Ascending aorta (tissue), 2 donors: ENCODE measurements at regions not wholly inside any gene's neighbourhood (a gene's known extent, or its start where the extent isn't known, plus 50 kb on each side); places are given as distances from the start of the nearest gene placed in this dataset.

ENCODE experiments used
- DNase-seq, 2 donors: peaks; one replicate each; pipeline ENCODE4 v3.0.0-alpha.2; 2019; ENCODE audit warnings: low spot score in 2 of 2
- H3K27ac ChIP-seq, 2 donors: fragments of 200-600 bp; sonication (generic); one replicate each; pipeline ENCODE4 v1.5.1; 2016 to 2017; ENCODE audit warnings: mild to moderate bottlenecking in 1 of 2
- H3K27me3 ChIP-seq: fragments of 200-600 bp; sonication (generic); one replicate; pipeline ENCODE4 v1.5.1; 2017
- H3K36me3 ChIP-seq, 2 donors: fragments of 200-600 bp; sonication (generic); one replicate each; pipeline ENCODE4 v1.5.1; 2016
- H3K4me1 ChIP-seq, 2 donors: fragments of 200-600 bp; sonication (generic); one replicate each; pipeline ENCODE4 v1.5.1; 2016 to 2017; ENCODE audit warnings: mild to moderate bottlenecking in 1 of 2
- H3K4me3 ChIP-seq, 2 donors: fragments of 200-600 bp; sonication (generic); one replicate each; pipeline ENCODE4 v1.5.1; 2016 to 2017; ENCODE audit warnings: mild to moderate bottlenecking in 1 of 2
- H3K9me3 ChIP-seq, 2 donors: fragments of 200-600 bp; sonication (generic); one replicate each; pipeline ENCODE4 v1.5.1; 2016
- intact Hi-C: fragments of 100-400 bp; cut with DNase I; formaldehyde crosslinking; loops from one replicate; pipeline ENCODE4 v1.15.1; 2023
- TF ChIP-seq, protein P1 (sequence below), 3 experiments: fragments of 200-600 bp in 2 of 3; fragments of 450-650 bp in 1 of 3; sonication (generic) in 2 of 3; IDR thresholded peaks; one replicate each; pipeline ENCODE4 v1.5.1; 2016 to 2019; ENCODE audit warnings: antibody characterized with exemption in 3 of 3, mild to moderate bottlenecking in 1 of 3, moderate library complexity in 1 of 3

DNA sequence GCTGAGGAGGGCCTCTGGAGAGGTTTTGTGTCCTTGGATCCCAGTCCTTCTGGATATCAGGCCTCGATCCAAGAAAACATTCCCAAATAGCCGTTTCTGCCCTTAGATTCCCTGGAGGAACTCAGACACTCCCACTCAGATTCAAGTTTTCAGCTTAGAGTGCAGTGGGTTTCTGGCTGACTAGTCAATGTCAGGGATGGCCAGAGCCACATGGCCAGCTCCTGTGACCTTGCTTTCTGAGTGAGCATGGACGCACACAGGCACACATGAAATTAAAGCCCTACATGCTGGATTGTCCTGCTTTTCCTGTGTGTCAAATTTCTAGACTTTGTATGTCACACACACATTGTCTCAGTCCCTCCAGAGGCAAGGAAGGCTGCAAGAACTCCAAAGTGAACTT lies 86.2 kb downstream of the TNFAIP2 start:
- Histone ChIP-seq H3K27me3 (no peaks in the 10 kb centered on the region), H3K27ac (no peak overlapping the region), H3K36me3 (no peaks in the 10 kb centered on the region), H3K4me1 (no peaks in the 10 kb centered on the region), H3K9me3 (peaks cover 2 to 7% of the 10 kb centered on the region in 2 donors), H3K4me3 (no peak overlapping the region)
- TF ChIP-seq, protein P1, sequence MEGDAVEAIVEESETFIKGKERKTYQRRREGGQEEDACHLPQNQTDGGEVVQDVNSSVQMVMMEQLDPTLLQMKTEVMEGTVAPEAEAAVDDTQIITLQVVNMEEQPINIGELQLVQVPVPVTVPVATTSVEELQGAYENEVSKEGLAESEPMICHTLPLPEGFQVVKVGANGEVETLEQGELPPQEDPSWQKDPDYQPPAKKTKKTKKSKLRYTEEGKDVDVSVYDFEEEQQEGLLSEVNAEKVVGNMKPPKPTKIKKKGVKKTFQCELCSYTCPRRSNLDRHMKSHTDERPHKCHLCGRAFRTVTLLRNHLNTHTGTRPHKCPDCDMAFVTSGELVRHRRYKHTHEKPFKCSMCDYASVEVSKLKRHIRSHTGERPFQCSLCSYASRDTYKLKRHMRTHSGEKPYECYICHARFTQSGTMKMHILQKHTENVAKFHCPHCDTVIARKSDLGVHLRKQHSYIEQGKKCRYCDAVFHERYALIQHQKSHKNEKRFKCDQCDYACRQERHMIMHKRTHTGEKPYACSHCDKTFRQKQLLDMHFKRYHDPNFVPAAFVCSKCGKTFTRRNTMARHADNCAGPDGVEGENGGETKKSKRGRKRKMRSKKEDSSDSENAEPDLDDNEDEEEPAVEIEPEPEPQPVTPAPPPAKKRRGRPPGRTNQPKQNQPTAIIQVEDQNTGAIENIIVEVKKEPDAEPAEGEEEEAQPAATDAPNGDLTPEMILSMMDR (IDR thresholded peaks at IDR 0.05), result no peak
- no peak for DNase-seq
- intact Hi-C loops, result no loop called here

DNA sequence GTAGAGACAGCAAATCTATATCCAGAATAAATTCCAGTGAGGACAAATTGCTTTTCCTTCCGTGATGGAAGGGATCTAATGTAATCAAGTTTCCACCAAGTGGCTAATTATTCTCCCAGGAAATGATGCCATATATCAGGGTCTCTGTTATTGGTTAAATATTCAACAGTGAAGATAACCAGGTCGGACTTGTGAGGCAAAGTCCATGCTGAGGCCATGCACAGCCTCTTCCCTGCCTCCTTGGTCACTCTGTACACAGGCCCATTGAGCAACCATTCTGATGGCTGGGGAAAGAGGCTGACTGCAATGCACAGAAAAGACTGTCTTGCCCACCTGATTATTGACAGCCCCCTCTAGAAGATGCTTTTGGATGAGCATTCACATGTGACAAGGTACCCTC lies 90.1 kb downstream of the TNFAIP2 start:
- H3K9me3 ChIP-seq, result no peaks in the 10 kb centered on the region
- H3K27ac ChIP-seq, result no peak overlapping the region
- H3K4me3 ChIP-seq, result no peak overlapping the region
- TF ChIP-seq, protein P1 (IDR thresholded peaks at IDR 0.05), result no peak
- H3K36me3 ChIP-seq, result no peaks in the 10 kb centered on the region
- DNase-seq, result no peak
- no peaks in the 10 kb centered on the region for H3K27me3 ChIP-seq
- H3K4me1 ChIP-seq, result no peaks in the 10 kb centered on the region
- intact Hi-C loops, result no loop called here

DNA sequence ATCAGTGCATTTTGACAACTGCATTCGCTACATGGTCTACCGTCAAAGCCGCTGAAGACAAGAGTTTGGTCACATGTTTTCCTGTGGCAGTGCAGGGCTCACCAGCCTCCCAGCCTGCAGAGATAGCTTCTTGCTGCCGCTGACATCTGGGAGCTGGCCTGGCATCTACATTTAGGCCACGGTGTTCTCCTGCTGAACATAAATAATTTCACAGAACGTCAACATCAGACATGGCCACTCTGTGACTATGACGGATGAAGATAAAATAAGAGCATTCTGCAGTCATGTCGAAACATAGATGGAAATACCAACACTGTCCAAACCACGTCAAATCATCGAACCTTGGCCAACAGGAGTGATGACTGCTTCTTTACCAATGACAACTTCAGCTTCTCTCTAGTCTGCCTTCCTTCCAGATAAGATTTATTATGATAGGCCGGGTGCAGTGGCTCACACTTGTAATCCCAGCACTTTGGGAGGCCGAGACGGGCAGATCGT lies 91.2 kb downstream of the TNFAIP2 start:
- intact Hi-C loops, result no loop called here
- Histone ChIP-seq H3K4me3 (no peak overlapping the region), H3K4me1 (no peaks in the 10 kb centered on the region), H3K27me3 (no peaks in the 10 kb centered on the region), H3K9me3 (no peaks in the 10 kb centered on the region), H3K36me3 (no peaks in the 10 kb centered on the region), H3K27ac (no peak overlapping the region)
- TF ChIP-seq, protein P1 (IDR thresholded peaks at IDR 0.05), result no peak
- no peak for DNase-seq

DNA sequence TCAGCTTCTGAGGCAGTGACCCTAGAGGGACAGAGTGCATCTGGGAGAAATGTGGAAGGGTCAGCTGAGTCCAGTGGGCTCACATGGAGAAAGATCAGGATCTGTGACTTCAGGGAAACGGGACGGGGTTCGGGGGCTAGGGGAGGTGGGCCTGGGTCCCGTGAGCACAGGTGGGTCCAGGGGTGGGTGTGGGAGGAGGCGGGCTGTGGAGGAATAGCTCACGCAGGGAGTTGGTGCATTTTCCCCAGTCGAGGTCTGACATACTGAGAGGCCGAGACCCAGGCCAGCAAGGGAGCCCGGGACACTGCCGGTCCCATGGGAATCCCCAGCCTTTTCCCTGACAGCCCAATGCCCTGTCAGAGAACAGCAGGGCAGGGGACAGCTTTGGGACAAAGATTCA lies 93.1 kb downstream of the TNFAIP2 start:
- intact Hi-C loops, result no loop called here
- no peak for DNase-seq
- Histone ChIP-seq H3K4me3 (no peak overlapping the region), H3K27ac (no peak overlapping the region), H3K9me3 (no peaks in the 10 kb centered on the region), H3K4me1 (no peaks in the 10 kb centered on the region), H3K27me3 (peaks cover 13% of the 10 kb centered on the region), H3K36me3 (no peaks in the 10 kb centered on the region)
- TF ChIP-seq, protein P1 (IDR thresholded peaks at IDR 0.05), result no peak

DNA sequence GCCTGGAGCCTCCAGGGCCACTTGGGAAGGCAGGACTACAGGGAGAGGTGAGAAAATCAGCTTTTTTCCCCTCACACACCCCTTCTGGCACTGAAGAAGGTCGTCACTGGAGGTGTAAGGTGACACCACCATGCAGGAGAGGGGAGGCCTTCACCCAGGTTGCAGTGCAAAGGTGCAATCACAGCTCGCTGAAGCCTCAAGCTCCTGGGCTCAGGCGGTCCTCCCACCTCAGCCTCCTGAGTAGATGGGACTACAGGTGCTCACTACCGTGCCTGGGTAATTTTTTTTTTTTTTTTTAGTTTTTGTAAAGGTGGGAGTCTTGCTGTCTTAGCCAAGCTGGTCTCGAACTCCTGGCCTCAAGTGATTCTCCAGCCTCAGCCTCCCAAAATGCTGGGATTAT lies 93.6 kb downstream of the TNFAIP2 start:
- intact Hi-C loops, result no loop called here
- H3K9me3 ChIP-seq, result no peaks in the 10 kb centered on the region
- H3K27ac ChIP-seq, result no peak overlapping the region
- peaks cover 13% of the 10 kb centered on the region for H3K27me3 ChIP-seq
- no peak overlapping the region for H3K4me3 ChIP-seq
- TF ChIP-seq, protein P1 (IDR thresholded peaks at IDR 0.05), result no peak
- no peak for DNase-seq
- H3K4me1 ChIP-seq, result no peaks in the 10 kb centered on the region
- no peaks in the 10 kb centered on the region for H3K36me3 ChIP-seq

DNA sequence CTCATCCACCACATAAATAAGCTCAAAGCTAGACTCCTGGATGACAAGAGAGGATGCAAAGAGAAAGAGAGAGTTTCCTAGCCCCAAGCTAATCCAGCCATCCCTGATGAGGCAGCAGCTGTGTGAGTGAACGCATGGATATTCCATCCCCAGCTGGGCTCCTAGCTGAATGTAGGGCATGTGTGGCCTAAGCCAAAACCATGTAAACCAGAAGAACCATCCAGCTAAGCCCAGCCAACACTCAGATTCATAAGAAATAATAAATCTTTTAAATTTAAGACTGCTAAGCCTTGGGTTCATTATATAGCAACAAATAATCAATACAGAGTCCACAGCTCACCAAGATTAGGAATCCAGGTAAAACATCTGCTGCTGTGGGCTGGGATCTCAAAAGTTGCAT lies 94.3 kb downstream of the TNFAIP2 start:
- H3K4me3 ChIP-seq, result no peak overlapping the region
- intact Hi-C loops, result no loop called here
- no peak overlapping the region for H3K27ac ChIP-seq
- H3K4me1 ChIP-seq, result no peaks in the 10 kb centered on the region
- peaks cover 13% of the 10 kb centered on the region for H3K27me3 ChIP-seq
- TF ChIP-seq, protein P1 (IDR thresholded peaks at IDR 0.05), result no peak
- H3K36me3 ChIP-seq, result no peaks in the 10 kb centered on the region
- no peak for DNase-seq
- H3K9me3 ChIP-seq, result no peaks in the 10 kb centered on the region
